GM18517 (cell line): ENCODE measurements at regions not wholly inside any gene's neighbourhood (a gene's known extent, or its start where the extent isn't known, plus 50 kb on each side); places are given as distances from the start of the nearest gene placed in this dataset.
"Not testable (repeated sequence)": the region's sequence is repeated elsewhere in the genome, so short reads cannot be mapped to it uniquely, and the experiment has no call there.

ENCODE experiments used
- ATAC-seq: cut with Tn5 transposase; IDR thresholded peaks from one replicate; pipeline ENCODE4 v1.9.1; 2021; ENCODE audit warnings: mild to moderate bottlenecking, moderate library complexity; ENCODE audit not compliant: unreplicated experiment

DNA sequence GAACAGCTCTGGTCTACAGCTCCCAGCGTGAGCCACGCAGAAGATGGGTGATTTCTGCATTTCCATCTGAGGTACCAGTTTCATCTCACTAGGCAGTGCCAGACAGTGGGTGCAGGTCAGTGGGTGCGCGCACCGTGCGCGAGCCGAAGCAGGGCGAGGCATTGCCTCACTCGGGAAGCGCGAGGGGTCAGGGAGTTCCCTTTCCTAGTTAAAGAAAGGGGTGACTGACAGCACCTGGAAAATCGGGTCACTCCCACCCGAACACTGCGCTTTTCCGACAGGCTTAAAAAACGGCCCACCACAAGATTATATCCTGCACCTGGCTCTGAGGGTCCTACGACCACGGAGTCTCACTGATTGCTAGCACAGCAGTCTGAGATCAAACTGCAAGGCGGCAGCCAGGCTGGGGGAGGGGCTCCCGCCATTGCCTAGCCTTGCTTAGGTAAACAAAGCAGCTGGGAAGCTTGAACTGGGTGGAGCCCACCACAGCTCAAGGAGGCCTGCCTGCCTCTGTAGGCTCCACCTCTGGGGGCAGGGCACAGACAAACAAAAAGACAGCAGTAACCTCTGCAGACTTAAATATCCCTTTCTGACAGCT, 325.0 kb upstream of the CHST9 start:
- not testable (repeated sequence) for ATAC-seq

DNA sequence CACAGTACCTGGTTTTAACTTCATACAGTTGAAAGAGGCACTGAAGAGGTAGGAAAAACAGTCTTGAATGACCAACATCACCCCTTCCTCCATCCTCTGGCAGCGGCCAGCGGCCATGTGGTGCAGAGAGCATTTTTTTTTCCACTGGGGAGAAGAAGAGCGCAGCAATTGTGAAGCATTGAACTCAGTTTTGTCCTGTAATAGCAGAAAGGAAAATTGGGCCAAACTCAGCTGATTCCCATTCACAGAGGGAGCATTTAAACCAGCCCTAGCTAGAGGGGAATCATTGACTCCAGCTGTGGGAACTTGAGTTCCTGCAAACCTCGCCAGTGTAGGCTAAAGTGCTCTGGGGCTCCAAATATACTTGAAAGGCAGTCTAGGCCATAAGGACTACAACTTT, 316.6 kb upstream of the CHST9 start:
- ATAC-seq = no peak

DNA sequence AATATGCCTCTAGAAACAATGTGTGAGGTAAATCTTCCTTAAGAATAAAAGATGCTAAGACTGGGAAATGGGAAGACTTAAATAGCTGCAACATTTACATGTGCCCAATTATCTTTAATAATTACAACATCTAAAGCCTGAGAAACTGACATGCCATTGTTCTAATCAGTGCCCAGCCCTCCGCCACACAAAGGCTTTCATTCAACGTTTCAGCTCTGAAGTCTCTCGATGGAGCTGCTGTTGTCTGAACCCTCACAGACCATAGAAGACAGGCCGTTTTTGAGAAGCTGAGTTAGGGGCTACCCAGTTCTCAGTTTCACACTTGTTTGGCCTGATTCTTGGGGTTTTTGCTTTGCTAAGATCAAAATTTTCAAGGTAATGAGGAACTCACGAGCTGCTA, 315.4 kb upstream of the CHST9 start:
- no peak for ATAC-seq

DNA sequence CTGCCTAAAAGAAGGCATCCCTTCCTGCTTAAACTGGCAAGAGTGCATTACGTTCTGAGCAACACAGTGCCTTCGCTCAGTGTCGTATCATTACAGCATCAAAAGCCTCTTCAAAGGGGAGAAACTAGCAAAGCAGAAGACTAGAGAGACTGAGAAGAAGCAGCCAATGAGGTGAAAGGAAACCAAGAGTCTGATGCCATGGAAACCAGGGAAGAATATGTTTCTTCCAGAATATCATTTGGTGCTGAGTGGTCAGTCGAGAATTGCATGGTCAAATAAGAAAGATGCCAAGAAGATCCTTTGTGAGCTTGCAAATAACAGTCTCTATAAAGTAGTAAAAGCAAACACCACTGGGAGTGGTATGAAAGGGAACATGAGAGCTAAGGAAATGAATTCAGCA, 312.1 kb upstream of the CHST9 start:
- no peak for ATAC-seq

DNA sequence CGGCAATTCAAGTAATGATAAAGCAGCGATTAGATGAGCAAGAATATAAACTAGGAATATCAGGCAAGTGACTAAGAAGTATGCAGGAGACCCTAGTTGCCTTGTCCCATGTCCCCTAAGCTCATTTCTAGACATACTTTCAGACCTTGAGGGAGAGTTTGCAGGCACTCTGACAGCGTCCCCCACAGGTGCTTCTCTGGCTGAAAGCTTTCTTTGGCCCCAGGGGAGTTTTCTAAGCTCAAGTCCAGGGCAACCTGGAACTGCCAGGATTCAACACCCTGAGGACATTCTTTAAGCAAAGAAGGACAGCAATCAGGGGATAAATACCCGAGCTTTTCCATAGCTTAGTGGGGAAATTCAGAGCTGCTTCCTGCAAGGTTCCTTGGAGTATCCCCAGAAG, 308.1 kb upstream of the CHST9 start:
- ATAC-seq = no peak

DNA sequence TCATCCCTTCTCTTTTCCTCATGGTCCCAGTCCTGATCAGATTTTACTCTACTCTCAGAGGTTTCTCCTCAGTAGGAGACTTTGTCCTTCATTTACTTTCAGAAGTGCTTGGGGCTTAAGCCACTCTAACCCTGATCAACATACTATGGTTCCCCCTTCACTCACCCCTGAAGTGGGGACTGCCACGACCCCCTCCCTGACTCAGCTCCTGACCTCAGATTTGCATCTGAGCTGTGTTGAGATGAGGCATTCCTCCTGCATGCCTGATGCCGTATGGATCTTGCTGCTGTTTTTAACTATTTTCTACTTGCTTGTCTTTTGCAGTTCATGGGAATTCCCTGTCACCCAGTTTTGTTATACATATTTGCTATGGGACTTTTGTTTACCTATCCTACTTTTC, 306.7 kb upstream of the CHST9 start:
- no peak for ATAC-seq

DNA sequence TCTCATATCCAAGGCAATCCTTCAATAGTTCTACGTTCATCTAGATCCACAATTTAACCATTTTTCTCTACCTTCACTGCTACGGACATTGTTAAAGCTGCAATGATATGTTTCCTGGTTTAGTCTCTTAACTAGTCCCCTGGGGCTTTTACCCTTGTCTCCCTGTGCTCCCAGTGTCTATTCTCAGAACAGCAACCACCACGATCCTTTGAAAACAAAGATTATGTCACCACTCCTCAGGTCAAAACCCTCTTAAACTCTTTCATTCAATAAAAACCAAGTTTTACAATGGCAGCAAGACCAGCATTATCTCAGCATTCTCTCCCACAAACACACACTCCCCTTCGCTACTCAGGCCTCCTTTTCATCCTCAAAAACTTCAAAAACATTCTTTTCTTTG, 298.2 kb upstream of the CHST9 start:
- no peak for ATAC-seq

DNA sequence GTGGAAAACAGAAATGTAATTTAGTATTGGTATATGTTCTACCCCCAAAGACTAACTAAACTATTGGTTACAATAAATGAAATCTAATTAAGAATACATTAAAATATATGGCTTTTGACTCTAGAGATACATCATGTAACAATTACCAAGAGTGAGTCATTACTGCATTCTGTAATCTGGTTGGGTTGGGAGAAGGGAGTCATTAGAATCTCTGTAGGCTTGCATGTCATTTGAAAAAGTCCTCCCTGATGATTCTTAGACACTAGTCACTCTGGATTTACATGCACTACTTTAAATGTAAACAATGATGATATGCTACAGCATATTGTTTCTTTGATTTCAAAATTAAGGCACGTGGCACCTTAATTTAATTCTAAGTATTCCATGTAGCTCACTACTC, 293.4 kb upstream of the CHST9 start:
- no peak for ATAC-seq

DNA sequence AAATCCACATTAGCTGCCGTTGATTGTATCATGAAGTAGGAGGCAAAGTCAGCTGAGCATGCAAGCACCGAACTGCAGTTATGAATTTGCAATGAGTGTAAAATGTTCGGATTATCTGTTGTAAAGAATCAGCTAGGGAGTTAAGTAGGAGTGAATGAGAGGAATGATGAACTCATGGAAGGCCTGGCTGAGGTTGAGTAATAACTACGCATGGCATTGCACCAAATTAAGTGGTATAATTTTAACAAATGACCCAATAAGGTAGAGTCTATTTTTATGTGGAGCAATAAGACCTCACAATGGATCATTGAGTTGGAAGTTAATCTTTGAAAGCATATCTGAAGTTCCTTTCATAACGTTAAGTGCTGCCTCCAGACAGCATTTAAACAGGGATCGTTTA, 288.2 kb upstream of the CHST9 start:
- no peak for ATAC-seq

DNA sequence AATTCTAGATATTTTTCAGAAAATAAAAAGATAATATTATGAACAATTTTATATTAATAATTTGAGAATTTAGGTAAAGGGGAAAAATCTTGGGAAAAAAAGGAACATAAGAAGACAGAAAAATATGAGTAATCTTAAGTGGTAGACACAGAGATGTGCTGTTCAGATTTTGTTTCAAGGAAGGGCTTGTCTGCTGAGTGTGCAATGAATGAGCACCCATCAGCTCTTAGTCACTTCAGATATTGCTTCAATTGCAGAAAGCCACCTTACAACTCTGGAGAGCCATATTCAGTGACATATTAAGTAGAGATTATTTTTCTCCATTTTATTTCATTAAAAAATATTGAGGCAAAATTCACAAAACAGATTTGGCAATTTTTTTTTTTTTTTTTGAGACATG, 282.0 kb upstream of the CHST9 start:
- ATAC-seq = no peak

DNA sequence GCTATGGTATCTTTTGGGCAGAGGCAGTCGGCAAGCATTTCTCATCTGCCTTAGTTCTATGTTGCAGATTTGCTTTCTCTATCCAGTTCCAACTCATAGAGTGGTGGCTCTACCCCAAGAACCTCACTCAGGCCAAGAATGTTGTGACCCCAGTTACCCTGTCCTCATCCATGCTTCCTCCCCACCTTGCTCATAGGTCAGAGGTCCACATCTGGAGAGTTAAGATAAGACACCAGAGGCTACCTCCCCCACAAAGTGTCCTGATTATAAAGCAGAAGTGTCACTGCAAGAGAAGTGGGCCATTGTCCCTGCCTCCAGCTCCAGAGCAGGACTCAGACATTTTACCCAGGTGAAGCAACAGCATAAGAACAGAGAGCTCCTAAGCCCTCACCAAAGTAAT, 276.8 kb upstream of the CHST9 start:
- ATAC-seq = no peak

DNA sequence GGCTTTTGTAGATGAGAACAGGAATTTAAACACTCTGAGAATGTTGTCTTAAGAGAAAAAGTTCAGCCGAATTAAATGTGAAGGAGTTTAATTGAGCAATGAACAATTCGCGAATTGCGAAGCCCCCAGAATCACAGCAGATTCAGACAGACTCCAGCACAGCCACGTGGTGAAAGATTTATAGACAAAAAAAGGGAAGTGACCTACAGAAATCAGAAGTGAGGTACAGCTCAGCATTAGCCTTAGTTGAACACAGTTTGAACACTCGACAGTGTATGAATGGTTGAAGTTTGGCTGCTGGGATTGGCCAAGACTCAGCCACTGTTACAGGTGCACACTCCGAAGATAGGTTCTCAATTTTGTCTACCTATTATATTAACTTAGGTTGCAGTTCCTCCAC, 264.0 kb upstream of the CHST9 start:
- ATAC-seq = peak; percentile 65

DNA sequence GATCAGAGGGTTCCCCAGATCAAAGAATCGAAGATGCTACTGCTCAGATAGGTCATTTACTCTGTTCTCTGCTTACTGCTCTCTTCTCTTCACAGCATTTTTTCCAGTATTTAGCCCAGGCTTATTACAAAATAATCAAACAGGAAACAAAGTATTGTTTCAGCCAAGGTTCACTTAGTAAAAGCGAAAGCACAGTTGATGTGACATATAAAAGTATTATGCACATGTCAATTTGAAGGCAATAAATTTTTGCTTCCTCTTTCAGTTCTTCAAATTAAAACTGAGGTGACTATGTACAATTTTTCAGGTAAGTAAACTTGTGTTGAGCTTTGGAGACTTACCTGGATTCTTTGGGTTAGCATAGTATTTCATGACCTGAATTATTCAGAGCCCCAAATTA, 262.8 kb upstream of the CHST9 start:
- no peak for ATAC-seq

DNA sequence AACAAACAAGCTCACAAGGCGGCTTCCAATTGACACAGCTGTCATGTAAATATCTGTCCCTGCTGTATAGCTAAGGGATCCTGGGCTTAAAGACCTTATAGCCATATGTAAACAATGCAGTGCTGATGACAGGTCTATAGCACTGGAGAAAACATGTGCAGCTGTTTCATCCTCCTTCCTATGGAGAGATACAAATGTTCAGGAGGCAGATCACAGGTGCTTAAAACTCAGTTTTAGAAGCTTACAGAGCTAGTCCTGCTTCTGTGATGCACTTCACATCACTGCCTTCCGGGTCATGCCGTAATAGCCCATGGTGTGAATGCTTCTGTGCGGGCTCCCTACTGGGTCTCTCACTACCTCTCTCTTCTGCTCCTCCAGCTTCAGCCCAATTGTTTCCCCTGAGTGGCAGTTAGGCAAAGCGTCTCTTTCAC, 262.4 kb upstream of the CHST9 start:
- no peak for ATAC-seq

DNA sequence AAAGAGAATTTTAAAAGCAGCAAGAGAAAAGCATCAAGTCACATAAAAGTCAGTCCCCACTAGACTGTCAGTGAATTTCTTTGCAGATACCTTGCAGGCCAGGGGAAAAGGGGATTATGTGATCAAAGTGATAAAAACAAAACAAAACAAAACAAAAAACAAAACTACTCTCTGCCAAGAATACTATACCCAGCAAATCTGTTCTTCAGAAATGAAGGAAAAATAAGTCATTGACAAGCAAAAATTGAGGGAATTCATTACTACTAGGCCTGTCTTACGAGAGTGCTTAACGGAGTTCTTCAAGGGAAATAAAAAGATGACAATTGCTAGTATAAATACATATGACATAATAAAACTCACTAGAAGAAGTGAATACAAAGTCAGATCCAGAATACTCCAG, 245.5 kb upstream of the CHST9 start:
- no peak for ATAC-seq

DNA sequence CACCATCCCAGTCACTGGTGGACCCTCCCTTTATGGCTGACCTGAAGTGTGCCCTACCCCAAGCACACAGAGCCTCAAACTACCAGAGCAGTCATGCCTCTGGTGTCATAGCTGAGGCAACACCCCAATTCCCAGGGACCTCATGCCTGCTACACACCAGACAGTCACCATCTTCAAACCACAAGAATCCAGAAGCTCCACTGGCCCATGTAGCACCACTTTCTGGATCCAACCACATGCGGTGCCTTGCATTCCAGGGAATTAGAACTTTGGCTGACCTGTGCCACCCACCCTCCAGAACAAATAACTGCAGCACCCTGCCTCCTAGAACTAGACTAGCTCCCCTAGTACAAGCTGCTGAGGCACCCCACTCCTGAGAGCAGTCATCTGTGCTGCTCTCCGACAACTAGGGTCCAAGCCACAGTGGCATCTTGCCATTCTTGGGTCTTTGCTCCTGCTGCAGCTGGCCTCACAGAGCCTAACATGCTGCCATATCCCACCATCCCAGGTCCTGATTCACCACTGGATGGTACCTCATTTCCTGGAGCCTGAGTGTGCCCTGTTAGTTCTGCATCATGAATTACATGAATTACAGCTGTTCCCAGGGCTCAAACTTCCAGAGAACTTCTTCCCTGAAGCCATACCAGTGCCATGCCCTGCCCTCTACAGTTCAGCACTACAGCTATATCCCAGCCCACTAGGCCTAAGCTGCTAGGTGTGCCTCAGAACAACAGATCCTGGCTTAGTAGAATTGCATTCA, 243.8 kb upstream of the CHST9 start:
- no peak for ATAC-seq

DNA sequence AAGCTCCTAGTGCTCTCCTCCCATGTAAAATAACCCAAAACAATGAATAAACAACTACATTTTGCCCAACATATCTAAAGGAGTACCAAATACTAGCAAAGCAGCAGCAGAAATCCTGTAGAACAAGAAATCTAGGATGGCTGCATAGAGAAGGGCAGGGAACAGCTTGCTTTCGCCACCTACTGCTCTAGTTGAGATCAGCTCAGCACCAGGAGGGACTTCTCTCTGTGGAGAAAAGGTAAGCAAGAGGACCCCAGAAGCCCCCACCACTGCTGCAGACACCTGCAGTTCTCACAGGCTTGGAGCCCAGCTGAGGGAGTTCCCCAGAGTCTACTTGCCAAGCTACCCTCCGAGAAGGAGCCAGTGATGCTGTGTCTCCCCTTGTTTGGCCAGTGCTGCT, 243.0 kb upstream of the CHST9 start:
- no peak for ATAC-seq

DNA sequence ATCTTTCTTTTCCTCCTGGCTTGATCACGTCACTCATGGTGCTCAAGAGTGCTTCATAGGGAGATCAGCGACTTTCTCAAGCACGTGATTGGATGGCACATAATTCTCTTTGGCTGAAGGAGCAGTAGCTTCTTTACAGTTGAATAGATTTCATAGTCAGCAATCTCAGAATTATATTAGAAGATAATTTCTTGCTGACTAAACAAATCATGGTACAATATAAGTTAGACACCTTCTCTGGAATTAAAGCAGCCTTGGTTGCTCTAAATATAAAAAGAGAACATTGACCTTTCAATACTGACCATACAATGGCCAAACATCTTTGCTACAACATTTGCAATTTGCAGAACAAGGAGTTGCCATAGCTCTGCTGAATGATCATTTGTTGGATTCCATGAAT, 238.5 kb upstream of the CHST9 start:
- no peak for ATAC-seq

DNA sequence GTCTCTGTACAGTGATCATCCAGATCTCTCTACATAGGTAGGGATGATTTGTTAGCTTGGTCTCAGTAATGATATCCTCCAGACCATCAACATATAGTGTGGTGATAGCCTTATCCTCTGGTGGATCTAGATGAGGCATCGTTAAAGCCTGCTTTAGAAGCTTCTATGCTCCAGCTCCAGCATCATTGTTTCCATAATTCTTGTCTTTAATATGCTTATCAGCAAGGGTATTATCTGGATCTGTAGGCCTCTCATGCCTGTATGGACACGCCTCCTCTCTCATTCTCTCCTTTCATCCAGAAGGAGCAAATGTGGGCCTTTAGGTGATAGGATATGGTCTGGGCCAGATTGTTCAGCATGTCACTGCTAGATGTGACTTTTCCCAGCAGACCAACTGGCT, 234.5 kb upstream of the CHST9 start:
- ATAC-seq = no peak

DNA sequence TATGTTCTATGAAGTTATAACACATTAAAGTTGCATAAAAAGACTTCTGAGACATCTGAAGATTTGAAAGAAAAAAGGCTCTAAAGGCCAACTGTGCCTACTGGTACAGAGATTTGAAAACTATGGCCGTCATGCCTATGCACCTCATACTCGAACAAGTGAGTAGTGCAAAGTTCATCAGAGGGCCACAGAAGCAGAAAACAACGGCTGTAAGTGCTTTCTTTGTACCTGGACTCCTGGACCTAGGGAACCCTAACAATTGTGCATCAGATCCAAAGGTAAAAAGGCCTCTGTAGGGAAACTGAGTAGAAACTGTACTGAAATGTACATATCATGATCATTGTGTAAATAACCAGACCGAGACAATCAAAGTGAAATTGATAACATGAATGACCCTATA, 230.4 kb upstream of the CHST9 start:
- no peak for ATAC-seq

DNA sequence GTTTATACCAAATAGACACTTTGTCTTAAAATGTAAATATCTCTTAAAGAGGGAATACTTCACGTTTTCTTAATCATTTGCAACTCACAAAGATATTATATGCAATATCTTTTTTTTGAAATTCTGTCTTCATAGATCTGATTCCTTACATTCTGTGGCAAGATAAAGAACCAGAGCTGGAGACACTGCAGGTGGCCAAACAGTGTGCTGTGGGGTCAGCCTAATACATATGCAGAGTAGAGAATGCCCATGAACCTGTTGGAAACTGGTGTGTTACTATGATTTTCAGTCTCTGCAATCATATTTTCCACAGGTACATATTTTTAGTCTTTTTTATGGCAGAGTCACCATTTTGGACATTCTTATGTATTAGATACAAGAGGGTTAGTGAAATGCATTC, 229.6 kb upstream of the CHST9 start:
- ATAC-seq = no peak

DNA sequence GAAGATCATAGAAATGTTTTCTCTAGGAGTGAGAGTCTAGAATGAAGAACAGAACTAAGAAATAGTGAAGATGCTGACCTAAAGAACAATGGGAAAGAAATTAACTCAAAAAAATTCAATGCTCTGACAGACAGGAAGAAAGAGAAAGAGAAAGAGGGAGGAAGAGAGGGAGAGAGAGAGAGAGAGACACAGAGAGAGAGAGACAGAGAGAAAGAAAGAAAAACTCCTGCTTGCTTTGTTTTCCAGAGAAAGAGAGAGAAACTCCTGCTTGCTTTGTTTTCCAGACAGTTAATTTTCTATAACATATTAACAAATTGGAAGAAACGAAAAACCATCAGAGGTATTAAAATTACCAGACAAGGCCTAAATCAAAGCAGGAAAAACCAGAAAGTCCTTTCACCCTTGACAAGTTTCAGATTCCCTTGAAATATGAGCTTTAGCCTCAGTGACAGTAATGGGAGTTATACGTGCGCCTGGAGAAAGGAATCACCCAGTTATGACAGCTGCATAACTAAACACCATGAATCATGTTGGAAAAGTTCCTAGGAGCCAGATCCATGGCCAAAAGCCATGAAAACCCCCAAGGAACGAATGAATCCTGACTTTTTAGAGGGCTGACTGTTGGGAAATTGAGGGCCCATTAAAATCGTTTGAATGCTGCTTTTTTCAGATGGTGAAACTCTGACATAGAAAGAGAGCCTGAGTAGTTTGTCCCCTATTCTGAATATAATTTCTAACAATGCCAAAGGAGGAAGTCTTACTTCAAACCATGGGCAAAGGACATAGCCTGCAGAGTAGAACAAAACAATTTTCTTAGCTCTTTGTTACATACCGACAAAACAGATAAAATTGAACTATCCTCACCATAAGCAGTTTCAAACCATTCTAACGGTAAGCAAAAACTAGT, 228.6 kb upstream of the CHST9 start:
- ATAC-seq = no peak
